H4 (cell line): ENCODE measurements at regions not wholly inside any gene's neighbourhood (a gene's known extent, or its start where the extent isn't known, plus 50 kb on each side); places are given as distances from the start of the nearest gene placed in this dataset.
A peak's percentile ranks its signal among the peaks of the same experiment; 100 is the strongest.
"Not testable (repeated sequence)": the region's sequence is repeated elsewhere in the genome, so short reads cannot be mapped to it uniquely, and the experiment has no call there.

Experiments
- DNase-seq: peaks from one replicate; pipeline ENCODE4 v3.0.0-alpha.2; 2015; ENCODE audit warnings: low spot score

GRCh38 chr1:19591482-19592091 is 52.5 kb upstream of the NBL1 start:
- DNase-seq = no peak

GRCh38 chr1:19585507-19585906 is 58.6 kb upstream of the NBL1 start:
- no peak for DNase-seq

- DNase-seq = peak; percentile 43
Observed at GRCh38 chr1:19582318-19582717, 61.8 kb upstream of the NBL1 start.

- DNase-seq = no peak
Observed at GRCh38 chr1:19581381-19581780, 62.7 kb upstream of the NBL1 start.

GRCh38 chr1:19577561-19577960 is 66.5 kb upstream of the NBL1 start:
- DNase-seq = no peak

- DNase-seq = no peak
Observed at GRCh38 chr1:19577036-19577435, 67.1 kb upstream of the NBL1 start.

- DNase-seq = no peak
Observed at GRCh38 chr1:19569786-19570185, 74.3 kb upstream of the NBL1 start.

GRCh38 chr1:19567041-19567440 is 77.1 kb upstream of the NBL1 start:
- no peak for DNase-seq

- DNase-seq = no peak
Observed at GRCh38 chr1:19564366-19564765, 79.0 kb upstream of the CAPZB start.

GRCh38 chr1:19563324-19564097 is 78.2 kb upstream of the CAPZB start:
- no peak for DNase-seq

GRCh38 chr1:19562847-19563246 is 77.5 kb upstream of the CAPZB start:
- DNase-seq = no peak

- DNase-seq = no peak
Observed at GRCh38 chr1:19560480-19560879, 75.1 kb upstream of the CAPZB start.

GRCh38 chr1:19559641-19560040 is 74.3 kb upstream of the CAPZB start:
- no peak for DNase-seq

GRCh38 chr1:19557609-19558051 is 72.3 kb upstream of the CAPZB start:
- DNase-seq = no peak

GRCh38 chr1:19554090-19554489 is 68.8 kb upstream of the CAPZB start:
- DNase-seq = no peak

GRCh38 chr1:19552291-19553010 is 67.1 kb upstream of the CAPZB start:
- DNase-seq = no peak

GRCh38 chr1:19551837-19552236 is 66.5 kb upstream of the CAPZB start:
- DNase-seq = not testable (repeated sequence)

- not testable (repeated sequence) for DNase-seq
Observed at GRCh38 chr1:19550437-19550836, 65.1 kb upstream of the CAPZB start.

- DNase-seq = no peak
Observed at GRCh38 chr1:19547814-19548213, 62.5 kb upstream of the CAPZB start.

GRCh38 chr1:19536519-19536918 is 51.2 kb upstream of the CAPZB start:
- no peak for DNase-seq

- no peak for DNase-seq
Observed at GRCh38 chr1:19535214-19535613, 49.9 kb upstream of the CAPZB start.
